Cardiac muscle cell (in vitro differentiated cells and primary cell): ENCODE measurements at regions not wholly inside any gene's neighbourhood (a gene's known extent, or its start where the extent isn't known, plus 50 kb on each side); places are given as distances from the start of the nearest gene placed in this dataset.

Experiments
- DNase-seq, 2 donors: peaks; one replicate each; pipeline versions ENCODE4 v3.0.0 to v3.0.0-alpha.2; 2010 to 2017; ENCODE audit warnings: low read depth in 1 of 2, low spot score in 1 of 2
- H3K27ac ChIP-seq: fragments of 200-600 bp; sonication (generic); 2 replicates; pipeline ENCODE4 v1.5.1; 2016
- H3K27me3 ChIP-seq: fragments of 200-600 bp; sonication (generic); 2 replicates; pipeline ENCODE4 v1.6.0; 2016; ENCODE audit warnings: control low read depth
- H3K36me3 ChIP-seq: fragments of 200-600 bp; sonication (generic); 2 replicates; pipeline ENCODE4 v1.5.1; 2016; ENCODE audit warnings: control low read depth
- H3K4me1 ChIP-seq: fragments of 200-600 bp; sonication (generic); 2 replicates; pipeline ENCODE4 v1.8.1; 2017; ENCODE audit warnings: low read depth, mild to moderate bottlenecking, mixed run types
- H3K4me3 ChIP-seq: fragments of 200-600 bp; sonication (generic); 2 replicates; pipeline ENCODE4 v1.5.1; 2016; ENCODE audit warnings: mild to moderate bottlenecking
- H3K9me3 ChIP-seq: fragments of 200-600 bp; sonication (generic); 2 replicates; pipeline ENCODE4 v1.5.1; 2017; ENCODE audit warnings: low read depth, mild to moderate bottlenecking, control low read depth
- CTCF ChIP-seq: IDR thresholded peaks from 2 replicates; pipeline ENCODE4 v1.5.1; 2012; ENCODE audit warnings: low read depth, mild to moderate bottlenecking, low read length

GRCh38 chr20:4073852-4074741 is 58.7 kb upstream of the RNF24 start:
- no peak overlapping the region for H3K4me3 ChIP-seq
- peaks cover 4% of the 10 kb centered on the region for H3K4me1 ChIP-seq
- no peak for TF ChIP-seq CTCF

GRCh38 chr20:4071178-4071693 is 55.9 kb upstream of the RNF24 start:
- H3K36me3 ChIP-seq = no peaks in the 10 kb centered on the region
- H3K4me3 ChIP-seq = no peak overlapping the region
- H3K27ac ChIP-seq = no peak overlapping the region
- no peaks in the 10 kb centered on the region for H3K27me3 ChIP-seq
- TF ChIP-seq CTCF = no peak
- no peaks in the 10 kb centered on the region for H3K9me3 ChIP-seq
- no peak for DNase-seq
- H3K4me1 ChIP-seq = no peaks in the 10 kb centered on the region

More at GRCh38 chr20:4073852-4074741, 58.7 kb upstream of the RNF24 start:
- Histone ChIP-seq H3K36me3 (no peaks in the 10 kb centered on the region), H3K27me3 (no peaks in the 10 kb centered on the region), H3K27ac (no peak overlapping the region), H3K9me3 (no peaks in the 10 kb centered on the region)
- DNase-seq = no peak

- DNase-seq = no peak
- no peak overlapping the region for H3K4me3 ChIP-seq
- no peak overlapping the region for H3K27ac ChIP-seq
- H3K27me3 ChIP-seq = no peaks in the 10 kb centered on the region
- H3K4me1 ChIP-seq = no peaks in the 10 kb centered on the region
- no peaks in the 10 kb centered on the region for H3K36me3 ChIP-seq
- H3K9me3 ChIP-seq = no peaks in the 10 kb centered on the region
- TF ChIP-seq CTCF = no peak
Observed at GRCh38 chr20:4070323-4071177, 55.2 kb upstream of the RNF24 start.

GRCh38 chr20:4069751-4070150 is 54.4 kb upstream of the RNF24 start:
- peaks cover 3% of the 10 kb centered on the region for H3K4me1 ChIP-seq

More at GRCh38 chr20:4069751-4070150, 54.4 kb upstream of the RNF24 start:
- Histone ChIP-seq H3K27ac (no peak overlapping the region), H3K4me3 (no peak overlapping the region), H3K36me3 (no peaks in the 10 kb centered on the region), H3K27me3 (no peaks in the 10 kb centered on the region), H3K9me3 (no peaks in the 10 kb centered on the region)
- DNase-seq = no peak
- TF ChIP-seq CTCF = no peak
